ENCODE measurements at regions not wholly inside any gene's neighbourhood (a gene's known extent, or its start where the extent isn't known, plus 50 kb on each side); places are given as distances from the start of the nearest gene placed in this dataset.

DNA sequence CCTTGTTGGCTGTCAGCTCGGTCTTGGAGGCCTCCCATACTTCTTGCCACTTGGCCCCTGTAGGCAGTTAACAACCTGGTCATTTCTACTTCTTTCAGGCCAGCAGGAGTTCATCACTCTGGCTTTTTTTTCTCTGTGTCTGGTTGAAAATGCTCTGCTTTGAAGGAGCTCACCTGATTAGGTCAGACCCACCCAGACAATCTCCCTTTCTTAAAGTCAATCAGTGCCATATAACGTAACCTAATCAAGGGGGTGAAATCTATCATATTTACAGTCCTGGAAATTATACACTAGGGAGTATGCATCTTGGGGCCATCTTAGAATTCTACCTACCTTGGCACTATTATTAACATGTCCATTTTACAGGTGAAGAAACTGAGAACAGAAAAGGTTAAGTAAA is 155.4 kb downstream of the SREK1 start:
- DNase-seq (ENCODE audit: low spot score) (no peak), ATAC-seq (no peak)
- intact Hi-C loops (cut with DNase I): no loop called here

DNA sequence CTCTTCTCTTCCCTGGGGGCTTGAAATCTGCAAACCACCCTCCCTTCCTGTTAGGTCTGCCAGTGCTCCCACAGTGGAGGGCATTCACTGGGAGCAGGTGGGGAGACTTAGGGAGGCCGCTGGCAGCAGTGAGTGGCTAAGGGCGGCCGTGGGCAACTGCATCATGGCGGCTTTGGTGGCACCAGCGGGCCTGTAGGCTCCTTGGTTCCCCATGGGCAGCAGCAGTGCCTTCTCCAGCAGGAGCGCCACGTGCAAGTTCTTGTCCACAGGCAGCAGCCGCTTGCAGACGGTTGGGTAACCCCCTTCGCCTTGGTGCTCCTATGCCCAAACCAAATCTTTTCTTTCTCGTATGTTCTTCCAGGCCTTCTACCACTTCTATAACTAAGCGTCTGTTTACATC is 158.2 kb downstream of the SREK1 start:
- DNase-seq (ENCODE audit: low spot score): no peak
- ATAC-seq: no peak
- intact Hi-C loops (cut with DNase I): loop anchor here (10.0 kb wide), 1 partner anchor 462 kb away; no protein-coding TSS in a partner anchor

DNA sequence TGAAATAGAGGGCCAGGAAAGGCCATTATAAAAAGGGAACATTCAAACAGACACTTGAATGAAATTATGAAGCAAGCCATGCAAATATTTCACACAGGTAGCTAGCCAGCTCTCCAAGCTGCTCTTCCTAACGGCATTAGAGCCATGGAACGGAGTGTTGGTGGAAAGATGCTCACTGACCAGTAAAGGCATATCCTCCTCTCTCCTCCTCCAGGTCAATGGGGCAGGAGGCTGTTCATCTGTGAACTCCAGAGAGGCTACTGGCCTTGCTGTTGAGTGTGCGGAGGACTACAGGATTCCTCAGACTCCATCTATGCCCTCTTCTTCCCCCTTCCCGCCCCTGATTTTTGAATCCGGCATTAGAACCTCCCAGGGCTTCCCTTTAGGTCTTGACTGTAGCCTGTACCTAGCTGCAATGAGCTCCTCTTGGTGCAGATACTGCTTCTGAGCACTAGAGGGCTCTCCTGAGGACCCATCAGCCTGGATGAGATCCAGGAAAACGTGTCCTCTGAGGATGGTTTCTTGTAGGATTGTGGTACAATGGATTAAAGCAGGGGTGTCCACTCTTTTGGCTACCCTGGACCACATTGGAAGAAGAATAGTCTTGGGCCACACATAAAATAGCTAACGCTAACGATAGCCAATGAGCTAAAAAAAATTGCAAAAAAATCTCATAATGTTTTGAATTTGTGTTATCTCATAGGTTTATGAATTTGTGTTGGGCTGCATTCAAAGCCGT is 162.2 kb downstream of the SREK1 start:
- DNase-seq (ENCODE audit: low spot score): no peak
- peak; percentile 87 for ATAC-seq
- intact Hi-C loops (cut with DNase I): loop anchor here (10.0 kb wide), 1 partner anchor 459 kb away; no protein-coding TSS in a partner anchor

DNA sequence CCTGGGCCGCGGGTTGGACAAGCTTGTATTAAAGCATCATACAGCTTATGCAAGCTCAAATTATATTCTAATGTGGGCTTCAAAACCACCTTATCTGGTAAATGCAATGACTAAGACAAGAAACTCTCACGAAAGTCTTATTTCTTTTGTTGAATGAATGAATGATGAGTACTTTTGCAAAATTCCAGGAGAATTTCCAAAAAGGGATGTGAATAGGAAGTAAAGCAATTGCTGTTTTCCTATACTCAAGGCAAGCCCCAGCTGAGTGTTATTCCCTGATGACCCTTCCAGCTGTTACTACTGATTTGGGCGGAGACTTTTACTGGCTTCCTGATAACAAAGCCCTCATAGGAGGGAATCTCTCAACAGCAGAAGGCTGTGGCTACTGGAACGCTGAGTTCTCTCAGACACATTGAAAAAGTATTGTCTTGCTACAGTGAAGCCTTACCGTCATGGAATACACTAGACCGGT is 162.8 kb downstream of the SREK1 start:
- DNase-seq (ENCODE audit: low spot score) (no peak), ATAC-seq (peak; percentile 53)
- intact Hi-C loops (cut with DNase I): loop anchor here (10.0 kb wide), 1 partner anchor 458 kb away; no protein-coding TSS in a partner anchor

DNA sequence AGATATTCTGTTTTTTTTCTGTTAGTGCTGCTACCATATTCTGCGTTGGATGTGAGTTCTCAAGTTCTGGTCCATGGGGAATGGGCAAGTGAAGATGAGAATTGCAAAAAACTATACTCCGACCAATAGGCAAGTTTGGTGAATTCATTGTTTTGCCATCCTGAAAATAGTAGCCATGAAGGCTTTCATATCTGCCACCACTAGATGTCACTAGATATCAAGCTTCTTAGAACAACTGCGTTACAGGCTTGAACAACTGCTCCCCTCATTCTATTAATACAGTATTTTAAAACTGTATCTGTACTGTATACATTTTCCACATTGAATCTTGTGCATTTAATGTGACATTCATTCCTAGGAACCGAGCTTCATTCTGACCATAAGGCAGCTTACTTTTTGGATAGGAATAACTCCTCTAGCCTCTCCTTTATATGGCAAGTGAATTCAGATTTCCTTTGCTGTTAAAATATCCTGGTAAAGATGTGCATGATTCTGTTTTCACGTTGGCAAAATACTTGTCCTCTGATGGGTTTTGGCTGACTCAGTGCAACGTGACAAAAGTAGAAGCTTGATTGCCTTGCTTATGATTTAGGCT is 163.6 kb downstream of the SREK1 start:
- DNase-seq (ENCODE audit: low spot score) (no peak), ATAC-seq (peak; percentile 91)
- intact Hi-C loops (cut with DNase I): loop anchor here (10.0 kb wide), 1 partner anchor 457 kb away; no protein-coding TSS in a partner anchor

DNA sequence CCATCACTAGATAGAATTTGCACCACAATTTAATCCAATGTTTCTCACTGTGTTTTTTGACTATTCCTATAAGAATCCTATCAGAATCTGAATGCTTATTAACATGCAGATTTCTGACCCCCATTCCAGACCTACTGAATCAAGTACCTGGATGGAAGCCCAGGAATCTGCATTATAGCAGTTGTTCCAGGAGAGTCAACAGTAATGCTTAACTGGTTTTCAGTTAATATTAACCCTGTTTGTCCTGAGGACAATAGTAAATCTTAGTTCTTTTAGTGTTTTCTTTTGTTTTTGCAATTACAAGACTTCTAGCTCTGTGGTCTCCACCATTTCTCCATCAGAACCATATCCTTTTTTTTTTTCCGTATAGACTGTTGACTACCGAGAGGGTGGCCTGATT is 168.2 kb downstream of the SREK1 start:
- intact Hi-C loops (cut with DNase I): no loop called here
- no peak for DNase-seq (ENCODE audit: low spot score)
- ATAC-seq: no peak

DNA sequence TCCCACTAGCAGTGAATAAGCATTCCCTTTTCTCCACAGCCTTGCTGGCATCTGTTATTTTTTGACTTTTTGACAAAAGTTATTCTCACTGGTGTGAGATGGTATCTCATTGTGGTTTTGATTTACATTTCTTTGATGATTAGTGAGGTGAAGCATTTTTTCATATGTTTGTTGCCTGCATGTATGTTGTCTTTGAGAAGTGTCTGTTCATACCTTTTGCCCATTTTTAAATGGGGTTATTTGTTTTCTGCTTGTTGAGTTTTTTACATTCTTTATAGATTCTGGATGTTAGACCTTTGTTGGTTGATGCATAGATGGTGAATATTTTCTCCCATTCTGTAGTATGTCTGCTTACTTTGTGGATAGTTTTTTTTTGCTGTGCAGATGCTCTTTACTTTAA is 171.7 kb downstream of the SREK1 start:
- DNase-seq (ENCODE audit: low spot score) (no peak), ATAC-seq (no peak)
- intact Hi-C loops (cut with DNase I): no loop called here

- intact Hi-C loops (cut with DNase I): no loop called here
- ATAC-seq: no peak
Measured at GRCh38 chr5:66322786-66323528, 178.9 kb downstream of the SREK1 start.

DNA sequence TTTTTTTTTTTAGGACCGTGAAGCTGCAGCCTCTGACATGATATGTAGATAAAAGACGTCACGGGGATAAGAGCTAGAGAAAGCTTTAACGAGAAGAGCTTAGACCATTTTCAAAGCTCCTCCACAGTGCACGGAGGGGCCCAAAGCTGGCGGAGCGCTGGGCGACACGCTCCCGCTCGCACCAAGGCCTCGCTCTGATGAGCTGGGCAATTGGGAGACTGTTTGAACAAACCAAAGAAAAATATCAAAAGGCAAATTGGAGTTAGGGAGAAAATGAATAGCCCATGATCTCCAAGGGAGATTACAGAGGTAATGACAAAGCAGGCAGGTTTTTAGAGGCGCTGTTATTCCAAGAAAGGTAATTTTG is 179.4 kb downstream of the SREK1 start:
- ATAC-seq (no peak), DNase-seq (ENCODE audit: low spot score) (no peak)
- intact Hi-C loops (cut with DNase I): no loop called here

More at GRCh38 chr5:66322786-66323528, 178.9 kb downstream of the SREK1 start:
- DNase-seq (ENCODE audit: low spot score): no peak

- ATAC-seq: no peak
- DNase-seq (ENCODE audit: low spot score): no peak
- intact Hi-C loops (cut with DNase I): no loop called here
Measured at GRCh38 chr5:66324357-66324756, 180.3 kb downstream of the SREK1 start.

DNA sequence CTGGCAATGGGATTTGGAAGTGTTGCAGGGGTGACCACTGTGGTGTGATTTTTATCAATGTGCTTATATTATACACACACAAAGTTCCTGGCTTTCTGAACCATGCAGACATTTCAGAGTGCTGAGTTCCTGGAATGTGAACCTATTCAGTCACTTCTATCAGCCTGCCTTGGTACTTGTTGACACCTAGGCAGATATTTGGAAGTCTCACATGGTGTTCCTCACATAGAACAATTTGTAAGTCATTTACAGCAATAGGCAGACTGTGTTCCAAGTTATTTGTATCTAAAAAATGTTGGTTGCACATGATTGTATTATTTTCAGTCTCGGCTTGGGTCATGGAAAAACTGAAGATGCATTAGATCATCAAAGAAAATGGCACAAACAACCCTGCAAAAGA is 182.2 kb downstream of the SREK1 start:
- DNase-seq (ENCODE audit: low spot score) (no peak), ATAC-seq (no peak)
- intact Hi-C loops (cut with DNase I): no loop called here

- intact Hi-C loops (cut with DNase I): no loop called here
- no peak for ATAC-seq
- no peak for DNase-seq (ENCODE audit: low spot score)
Measured at GRCh38 chr5:66327008-66327407, 182.9 kb downstream of the SREK1 start.

DNA sequence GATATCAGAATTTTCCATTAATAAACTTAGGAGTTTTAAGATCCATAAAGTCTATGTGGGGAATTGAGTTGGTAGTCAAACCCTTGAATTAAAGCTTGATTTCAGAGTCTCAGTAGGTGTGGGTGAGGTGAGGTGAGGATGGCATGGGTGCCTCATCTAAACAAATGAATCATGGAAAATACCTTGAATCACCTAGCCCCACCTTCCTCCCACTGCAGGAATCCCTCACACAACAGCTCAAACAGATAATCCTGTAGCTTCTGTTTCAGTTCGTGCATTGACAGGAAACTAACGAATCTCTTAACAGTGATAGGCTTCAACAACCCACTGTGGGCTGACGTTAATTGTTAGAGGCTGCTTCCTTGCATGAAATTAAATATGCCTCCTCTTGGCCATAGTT is 185.0 kb downstream of the SREK1 start:
- ATAC-seq (no peak), DNase-seq (ENCODE audit: low spot score) (no peak)
- intact Hi-C loops (cut with DNase I): no loop called here

- DNase-seq (ENCODE audit: low spot score): no peak
- intact Hi-C loops (cut with DNase I): loop anchor here (2.0 kb wide), 1 partner anchor 366 kb away; no protein-coding TSS in a partner anchor
Measured at GRCh38 chr5:66333192-66333591, 189.1 kb downstream of the SREK1 start.

GRCh38 chr5:66337626-66338226 is 193.6 kb downstream of the SREK1 start:
- intact Hi-C loops (cut with DNase I): no loop called here
- ATAC-seq: no peak
- DNase-seq (ENCODE audit: low spot score): no peak

More at GRCh38 chr5:66333192-66333591, 189.1 kb downstream of the SREK1 start:
- no peak for ATAC-seq

DNA sequence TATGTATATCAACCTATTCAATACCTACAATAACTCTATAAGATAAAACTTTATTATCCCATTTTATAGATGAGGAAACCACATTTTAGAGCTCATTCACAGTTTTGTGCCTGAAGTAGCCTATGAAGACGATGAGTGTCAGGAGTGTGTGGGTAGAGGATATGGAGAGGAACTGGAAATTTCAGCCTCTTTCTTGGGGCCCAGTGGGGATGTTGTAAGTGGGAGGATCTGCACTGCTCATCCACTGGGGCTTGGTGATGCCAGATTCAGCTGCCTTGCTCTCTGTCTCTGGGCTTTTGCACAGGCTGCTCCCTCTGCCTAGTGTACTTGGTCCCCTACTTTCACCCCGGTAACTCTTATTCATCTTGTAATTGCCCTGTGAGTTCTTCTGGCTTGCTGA is 194.7 kb downstream of the SREK1 start:
- DNase-seq (ENCODE audit: low spot score): no peak
- intact Hi-C loops (cut with DNase I): no loop called here
- ATAC-seq: no peak

DNA sequence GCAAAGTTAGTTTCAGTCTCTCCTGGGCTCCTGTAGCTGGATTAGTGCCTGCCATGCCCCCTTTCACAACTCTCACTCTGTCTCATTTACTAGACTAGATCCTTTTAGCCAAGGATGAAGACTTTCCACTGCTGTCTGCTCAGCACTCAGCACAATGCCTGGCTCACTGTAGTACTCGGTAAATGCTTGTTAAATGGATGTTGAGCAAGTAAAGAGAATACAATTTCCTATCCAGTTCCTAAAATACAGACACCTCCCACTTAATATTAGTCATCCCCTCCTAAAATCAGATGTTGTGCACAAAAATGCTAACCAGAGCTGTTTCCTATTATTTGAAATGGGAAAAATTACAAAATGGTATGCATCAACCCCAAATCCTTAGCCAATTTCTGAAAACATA is 195.8 kb downstream of the SREK1 start:
- DNase-seq (ENCODE audit: low spot score) (no peak), ATAC-seq (no peak)
- intact Hi-C loops (cut with DNase I): no loop called here

DNA sequence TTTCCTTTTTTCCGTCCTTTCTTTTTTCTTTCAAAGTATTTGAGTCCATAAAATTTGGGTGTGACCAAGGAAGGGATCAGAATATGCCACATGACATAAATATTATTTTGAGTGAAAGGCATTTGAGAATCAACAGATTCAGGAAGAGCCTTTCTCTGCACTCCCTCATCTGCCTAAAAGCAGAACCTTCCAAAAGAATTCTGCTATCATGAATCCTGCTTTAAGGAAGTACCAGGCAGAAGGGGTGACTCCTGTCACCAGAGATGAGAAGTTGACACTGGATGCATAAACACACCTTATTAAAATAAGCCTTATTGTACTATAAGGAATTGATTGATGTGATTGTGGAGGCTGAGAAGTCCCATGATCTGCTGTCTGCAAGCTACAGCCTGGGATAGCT is 196.7 kb downstream of the SREK1 start:
- DNase-seq (ENCODE audit: low spot score) (no peak), ATAC-seq (no peak)
- intact Hi-C loops (cut with DNase I): no loop called here

DNA sequence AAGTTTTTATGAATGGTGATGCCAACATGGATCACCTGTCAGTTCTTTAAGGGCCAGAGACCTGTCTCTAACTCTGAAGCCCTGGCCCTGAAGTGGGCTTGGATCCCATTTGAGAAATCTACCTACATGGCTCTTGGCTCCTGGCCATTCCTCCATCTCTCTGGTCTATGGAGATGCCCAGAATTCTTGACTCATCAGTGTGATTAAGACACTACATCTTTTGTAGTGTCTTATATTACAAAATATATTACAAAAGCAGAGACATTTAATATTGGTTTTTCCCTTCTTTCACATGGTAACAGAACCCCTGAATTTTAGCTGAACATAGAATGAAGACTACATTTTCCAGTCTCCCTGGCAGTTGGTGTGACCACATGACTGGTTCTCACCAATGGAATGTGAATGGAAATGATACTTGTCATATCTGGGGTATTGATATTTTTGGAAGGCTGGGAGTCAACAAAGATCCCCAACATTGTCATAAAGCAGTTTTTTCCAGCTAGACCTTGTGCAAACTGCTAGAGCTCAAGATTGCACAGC is 198.3 kb downstream of the SREK1 start:
- intact Hi-C loops (cut with DNase I): no loop called here
- ATAC-seq: no peak
- no peak for DNase-seq (ENCODE audit: low spot score)
